Tibial nerve (tissue), 3 donors: ENCODE measurements at regions not wholly inside any gene's neighbourhood (a gene's known extent, or its start where the extent isn't known, plus 50 kb on each side); places are given as distances from the start of the nearest gene placed in this dataset.

Source experiments
- POLR2A ChIP-seq, 2 donors: fragments of 450-650 bp; IDR thresholded peaks; one replicate each; pipeline ENCODE4 v1.6.1; 2017; ENCODE audit warnings: antibody characterized with exemption in 2 of 2, mild to moderate bottlenecking in 2 of 2, moderate library complexity in 2 of 2
- TF ChIP-seq, protein P1 (sequence below), 5 experiments: fragments of 200-600 bp in 3 of 5; fragments of 450-650 bp in 2 of 5; sonication (generic) in 3 of 5; IDR thresholded peaks; one replicate each; pipeline ENCODE4 v1.5.1; 2016 to 2019; ENCODE audit warnings: antibody characterized with exemption in 5 of 5, mild to moderate bottlenecking in 3 of 5, moderate library complexity in 2 of 5

DNA sequence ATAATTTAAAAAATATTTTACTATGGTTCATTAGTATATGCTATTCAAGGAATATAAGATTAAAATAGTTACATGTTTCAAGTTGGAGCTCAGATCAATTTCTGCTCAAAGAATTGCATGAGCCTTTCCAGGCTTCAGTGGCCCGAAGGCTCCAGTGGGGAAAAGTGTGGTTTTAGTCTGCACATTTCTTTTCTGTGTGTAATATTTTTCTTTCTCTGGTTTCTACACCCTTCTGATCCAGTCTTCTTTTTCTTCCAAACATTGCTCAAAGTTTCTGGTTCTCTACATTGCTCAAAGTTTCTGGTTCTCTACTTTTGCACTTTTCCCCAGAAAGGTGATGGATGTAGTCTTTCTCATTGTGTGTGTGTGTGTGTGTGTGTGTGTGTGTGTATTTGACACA, 64.7 kb upstream of the OXGR1 start:
- TF ChIP-seq, protein P1, sequence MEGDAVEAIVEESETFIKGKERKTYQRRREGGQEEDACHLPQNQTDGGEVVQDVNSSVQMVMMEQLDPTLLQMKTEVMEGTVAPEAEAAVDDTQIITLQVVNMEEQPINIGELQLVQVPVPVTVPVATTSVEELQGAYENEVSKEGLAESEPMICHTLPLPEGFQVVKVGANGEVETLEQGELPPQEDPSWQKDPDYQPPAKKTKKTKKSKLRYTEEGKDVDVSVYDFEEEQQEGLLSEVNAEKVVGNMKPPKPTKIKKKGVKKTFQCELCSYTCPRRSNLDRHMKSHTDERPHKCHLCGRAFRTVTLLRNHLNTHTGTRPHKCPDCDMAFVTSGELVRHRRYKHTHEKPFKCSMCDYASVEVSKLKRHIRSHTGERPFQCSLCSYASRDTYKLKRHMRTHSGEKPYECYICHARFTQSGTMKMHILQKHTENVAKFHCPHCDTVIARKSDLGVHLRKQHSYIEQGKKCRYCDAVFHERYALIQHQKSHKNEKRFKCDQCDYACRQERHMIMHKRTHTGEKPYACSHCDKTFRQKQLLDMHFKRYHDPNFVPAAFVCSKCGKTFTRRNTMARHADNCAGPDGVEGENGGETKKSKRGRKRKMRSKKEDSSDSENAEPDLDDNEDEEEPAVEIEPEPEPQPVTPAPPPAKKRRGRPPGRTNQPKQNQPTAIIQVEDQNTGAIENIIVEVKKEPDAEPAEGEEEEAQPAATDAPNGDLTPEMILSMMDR (IDR thresholded peaks at IDR 0.05), result no peak
- no peak for TF ChIP-seq POLR2A (IDR thresholded peaks at IDR 0.05)
